EL (cell line): ENCODE measurements at regions not wholly inside any gene's neighbourhood (a gene's known extent, or its start where the extent isn't known, plus 50 kb on each side); places are given as distances from the start of the nearest gene placed in this dataset.

ENCODE experiments used
- DNase-seq: peaks from one replicate; pipeline ENCODE4 v3.0.0-alpha.2; 2016

- no peak for DNase-seq
Observed at GRCh38 chr4:124803026-124803425, 90.5 kb upstream of the ANKRD50 start.

- no peak for DNase-seq
Observed at GRCh38 chr4:124797223-124797622, 84.7 kb upstream of the ANKRD50 start.

GRCh38 chr4:124790471-124790870 lies 77.9 kb upstream of the ANKRD50 start:
- no peak for DNase-seq

- DNase-seq, result no peak
Observed at GRCh38 chr4:124786634-124787033, 74.1 kb upstream of the ANKRD50 start.

- DNase-seq, result no peak
Observed at GRCh38 chr4:124785645-124786044, 73.1 kb upstream of the ANKRD50 start.

GRCh38 chr4:124783847-124784246 lies 71.3 kb upstream of the ANKRD50 start:
- peak; percentile 50 for DNase-seq

- peak; percentile 2 for DNase-seq
Observed at GRCh38 chr4:124777007-124777406, 64.5 kb upstream of the ANKRD50 start.

- DNase-seq, result no peak
Observed at GRCh38 chr4:124768596-124769365, 56.2 kb upstream of the ANKRD50 start.

GRCh38 chr4:124762956-124763355 lies 50.4 kb upstream of the ANKRD50 start:
- DNase-seq, result no peak
